ENCODE measurements at regions not wholly inside any gene's neighbourhood (a gene's known extent, or its start where the extent isn't known, plus 50 kb on each side); places are given as distances from the start of the nearest gene placed in this dataset.
"Not testable (repeated sequence)": the region's sequence is repeated elsewhere in the genome, so short reads cannot be mapped to it uniquely, and the experiment has no call there.

DNA sequence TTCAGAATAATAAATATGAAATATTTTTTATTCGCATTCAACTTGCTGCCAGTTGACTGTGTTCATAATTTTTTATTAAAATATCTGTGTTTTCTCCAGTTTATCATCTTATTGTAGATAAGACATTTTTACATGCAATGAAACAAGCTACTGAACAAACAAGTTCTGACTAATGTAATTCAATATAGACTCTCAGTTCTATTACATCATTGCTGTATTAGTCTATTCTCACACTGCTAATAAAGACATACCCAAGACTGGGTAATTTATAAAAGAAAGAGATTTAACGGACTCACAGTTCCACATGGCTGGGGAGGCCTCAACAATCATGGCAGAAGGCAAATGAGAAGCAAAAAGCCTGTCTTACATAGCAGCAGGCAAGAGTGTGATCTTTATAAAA, 1357.7 kb upstream of the CITED2 start:
- Mint-ChIP-seq H3K27ac (no peak overlapping the region), H3K27me3 (no peaks in the 10 kb centered on the region), H3K36me3 (ENCODE audit: low read depth) (no peaks in the 10 kb centered on the region), H3K4me1 (peaks cover 4% of the 10 kb centered on the region), H3K4me3 (no peak overlapping the region)
- H3K9me3 ChIP-seq (ENCODE audit: control insufficient read depth, low read length, poor library complexity, severe bottlenecking), result no peaks in the 10 kb centered on the region
- DNase-seq (no peak), ATAC-seq (no peak)

DNA sequence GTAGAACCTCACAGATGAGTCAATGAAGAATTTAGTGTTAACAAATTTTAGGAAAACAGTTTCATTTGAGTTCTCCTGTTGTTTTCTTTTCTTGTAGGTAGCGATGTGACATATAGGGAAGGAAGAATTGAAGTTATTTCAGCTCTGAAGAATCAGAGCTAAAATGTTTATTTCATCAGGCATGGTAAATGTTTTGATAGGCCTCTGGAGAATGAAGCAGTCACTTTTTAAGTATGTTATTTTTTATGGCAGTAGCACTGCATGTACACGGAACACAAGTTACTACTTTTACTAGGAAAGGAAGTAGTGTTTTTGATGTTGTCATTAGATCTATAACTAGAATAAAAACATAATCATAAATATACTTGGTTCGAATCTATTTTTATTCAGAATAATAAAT, 1357.3 kb upstream of the CITED2 start:
- H3K27ac Mint-ChIP-seq, result no peak overlapping the region
- peaks cover 4% of the 10 kb centered on the region for H3K4me1 Mint-ChIP-seq
- H3K36me3 Mint-ChIP-seq (ENCODE audit: low read depth), result no peaks in the 10 kb centered on the region
- no peak for DNase-seq
- H3K27me3 Mint-ChIP-seq, result no peaks in the 10 kb centered on the region
- ATAC-seq, result no peak
- no peaks in the 10 kb centered on the region for H3K9me3 ChIP-seq (ENCODE audit: control insufficient read depth, low read length, poor library complexity, severe bottlenecking)
- no peak overlapping the region for H3K4me3 Mint-ChIP-seq

DNA sequence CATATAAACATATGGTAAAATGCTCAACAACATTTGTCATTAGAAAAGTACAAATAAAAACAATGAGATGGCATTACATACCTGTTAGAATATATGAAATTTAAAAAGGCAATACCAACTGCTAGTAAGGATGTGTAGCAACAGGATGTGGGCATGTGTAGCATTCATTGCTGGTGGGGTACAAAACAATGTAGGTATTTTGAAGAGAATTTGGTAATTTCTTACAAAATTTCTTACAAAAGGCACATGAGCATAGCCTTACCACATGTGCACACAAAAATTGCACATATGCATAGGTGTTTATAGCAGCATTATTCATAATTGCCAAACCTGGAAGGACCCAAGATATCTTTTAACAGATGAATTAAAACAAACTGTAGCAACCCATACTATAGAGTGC, 1355.1 kb upstream of the CITED2 start:
- ATAC-seq (no peak), DNase-seq (no peak)
- Mint-ChIP-seq H3K27ac (no peak overlapping the region), H3K27me3 (no peaks in the 10 kb centered on the region), H3K36me3 (ENCODE audit: low read depth) (no peaks in the 10 kb centered on the region), H3K4me1 (peaks cover 4% of the 10 kb centered on the region), H3K4me3 (no peak overlapping the region)
- no peaks in the 10 kb centered on the region for H3K9me3 ChIP-seq (ENCODE audit: control insufficient read depth, low read length, poor library complexity, severe bottlenecking)

DNA sequence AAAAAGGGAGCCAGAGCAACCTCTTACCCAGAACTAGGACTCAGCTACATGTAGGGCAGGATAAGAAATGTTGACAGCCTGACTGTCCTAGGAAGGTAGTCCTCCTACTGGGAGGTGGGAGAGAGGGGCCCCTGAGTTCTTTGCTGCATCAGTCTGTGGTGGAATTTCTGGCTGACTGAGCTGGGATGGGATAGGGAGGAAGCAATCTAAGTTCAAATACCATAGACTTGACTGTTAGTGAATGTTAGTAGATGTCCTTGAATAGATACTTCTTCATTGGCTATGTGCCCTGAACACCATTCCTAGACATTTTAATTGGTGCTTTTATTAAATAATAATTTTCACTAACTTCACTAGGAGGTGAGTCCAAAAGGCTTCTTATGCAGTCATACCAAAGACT, 1343.6 kb upstream of the CITED2 start:
- H3K9me3 ChIP-seq (ENCODE audit: control insufficient read depth, low read length, poor library complexity, severe bottlenecking), result no peaks in the 10 kb centered on the region
- no peak for ATAC-seq
- no peak for DNase-seq
- H3K27ac Mint-ChIP-seq, result no peak overlapping the region
- H3K36me3 Mint-ChIP-seq (ENCODE audit: low read depth), result peaks cover 5% of the 10 kb centered on the region
- H3K27me3 Mint-ChIP-seq, result peaks cover 5% of the 10 kb centered on the region
- no peak overlapping the region for H3K4me3 Mint-ChIP-seq
- H3K4me1 Mint-ChIP-seq, result no peaks in the 10 kb centered on the region

DNA sequence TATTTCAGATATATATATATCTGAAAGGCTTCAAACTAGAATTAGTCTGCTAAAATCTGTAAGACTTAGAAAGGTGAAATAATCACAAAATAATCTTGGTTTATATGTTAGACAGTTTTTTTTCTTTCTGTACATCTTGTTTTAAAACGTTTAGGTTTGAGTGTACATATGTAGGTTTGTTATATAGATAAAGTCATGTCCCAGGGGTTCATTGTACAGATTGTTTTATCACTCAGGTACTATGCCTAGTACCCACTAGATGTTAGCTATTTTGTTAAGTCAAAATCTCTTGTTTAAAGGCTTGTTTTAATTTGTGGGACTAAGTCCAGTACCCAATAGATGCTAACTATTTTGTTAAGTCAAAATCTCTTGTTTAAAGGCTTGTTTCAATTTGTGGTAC, 1339.0 kb upstream of the CITED2 start:
- Mint-ChIP-seq H3K27ac (no peak overlapping the region), H3K36me3 (ENCODE audit: low read depth) (peaks cover 3% of the 10 kb centered on the region), H3K4me1 (no peaks in the 10 kb centered on the region), H3K4me3 (no peak overlapping the region), H3K27me3 (peaks cover 4% of the 10 kb centered on the region)
- ATAC-seq, result no peak
- no peak for DNase-seq
- no peaks in the 10 kb centered on the region for H3K9me3 ChIP-seq (ENCODE audit: control insufficient read depth, low read length, poor library complexity, severe bottlenecking)

DNA sequence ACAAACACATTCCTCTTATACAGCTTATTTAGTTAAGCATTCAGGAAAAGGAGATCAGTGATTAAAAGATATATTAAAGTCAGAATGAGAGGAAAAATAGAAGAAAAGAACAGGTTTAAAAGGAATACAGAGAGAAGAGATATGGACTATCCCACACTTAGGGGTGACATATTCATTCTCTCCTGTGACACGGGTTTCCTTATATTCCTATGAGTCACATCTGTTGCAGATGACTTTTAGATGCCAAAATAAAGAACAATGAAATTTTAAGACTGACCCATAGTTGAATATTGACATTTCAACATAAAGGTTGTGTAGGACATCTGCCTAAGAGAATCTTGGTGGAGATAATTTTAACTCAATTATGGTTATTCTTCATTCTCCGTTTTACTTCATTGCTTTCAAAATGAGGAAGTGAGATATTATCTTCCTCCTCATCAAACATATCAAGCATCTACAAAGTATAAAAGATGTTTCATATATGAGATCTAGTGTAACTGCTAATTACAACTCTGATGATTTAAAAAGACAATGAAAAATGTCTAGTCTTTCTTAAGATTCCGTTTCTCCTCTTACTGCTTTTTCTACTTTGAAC, 1336.7 kb upstream of the CITED2 start:
- ATAC-seq, result no peak
- H3K9me3 ChIP-seq (ENCODE audit: control insufficient read depth, low read length, poor library complexity, severe bottlenecking), result no peaks in the 10 kb centered on the region
- Mint-ChIP-seq H3K4me1 (no peaks in the 10 kb centered on the region), H3K4me3 (no peak overlapping the region), H3K36me3 (ENCODE audit: low read depth) (peaks cover 2% of the 10 kb centered on the region), H3K27me3 (peaks cover 4% of the 10 kb centered on the region), H3K27ac (no peak overlapping the region)
- DNase-seq, result no peak

DNA sequence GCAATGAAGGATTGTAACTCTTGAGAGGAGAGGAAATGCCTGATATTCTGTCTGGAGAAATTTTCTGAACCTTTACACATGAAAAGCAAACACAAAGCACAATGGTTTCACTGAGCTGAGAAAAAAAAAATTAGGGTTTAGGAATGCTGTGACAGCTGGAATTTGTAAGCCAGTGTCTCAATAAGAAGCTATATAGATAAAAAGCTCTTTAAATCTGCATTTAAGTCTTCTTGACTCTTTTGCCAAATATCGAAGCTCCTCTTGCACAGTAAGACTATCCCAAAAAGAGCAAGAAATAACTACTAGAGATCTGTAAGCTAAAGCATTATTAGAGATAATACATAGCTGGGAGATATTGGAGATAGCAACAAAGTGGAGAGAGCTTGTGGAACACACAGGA, 1334.0 kb upstream of the CITED2 start:
- no peaks in the 10 kb centered on the region for H3K4me1 Mint-ChIP-seq
- peaks cover 2% of the 10 kb centered on the region for H3K36me3 Mint-ChIP-seq (ENCODE audit: low read depth)
- peaks cover 4% of the 10 kb centered on the region for H3K27me3 Mint-ChIP-seq
- H3K4me3 Mint-ChIP-seq, result no peak overlapping the region
- H3K27ac Mint-ChIP-seq, result no peak overlapping the region
- no peak for DNase-seq
- no peaks in the 10 kb centered on the region for H3K9me3 ChIP-seq (ENCODE audit: control insufficient read depth, low read length, poor library complexity, severe bottlenecking)
- ATAC-seq, result no peak

DNA sequence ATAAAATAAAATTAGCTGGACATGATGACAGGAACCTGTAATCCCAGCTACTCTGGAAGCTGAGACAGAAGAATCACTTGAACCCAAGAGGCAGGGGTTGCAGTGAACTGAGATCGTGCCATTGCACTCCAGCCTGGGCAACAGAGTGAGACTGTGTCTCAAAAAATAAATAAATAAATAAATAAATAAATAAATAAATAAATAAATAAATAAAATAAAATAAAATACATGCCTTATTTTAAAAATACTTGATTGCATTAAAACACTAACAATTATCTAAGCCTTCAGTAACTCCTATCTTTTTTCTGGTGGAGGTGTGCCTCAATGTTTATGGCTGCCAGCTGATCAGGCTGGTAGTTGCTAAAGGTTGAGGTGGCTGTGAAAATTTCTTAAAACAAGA, 1329.6 kb upstream of the CITED2 start:
- H3K9me3 ChIP-seq (ENCODE audit: control insufficient read depth, low read length, poor library complexity, severe bottlenecking); ATAC-seq; H3K36me3 Mint-ChIP-seq (ENCODE audit: low read depth); H3K4me1 Mint-ChIP-seq; H3K27me3 Mint-ChIP-seq; H3K4me3 Mint-ChIP-seq; DNase-seq; H3K27ac Mint-ChIP-seq: not testable (repeated sequence)

DNA sequence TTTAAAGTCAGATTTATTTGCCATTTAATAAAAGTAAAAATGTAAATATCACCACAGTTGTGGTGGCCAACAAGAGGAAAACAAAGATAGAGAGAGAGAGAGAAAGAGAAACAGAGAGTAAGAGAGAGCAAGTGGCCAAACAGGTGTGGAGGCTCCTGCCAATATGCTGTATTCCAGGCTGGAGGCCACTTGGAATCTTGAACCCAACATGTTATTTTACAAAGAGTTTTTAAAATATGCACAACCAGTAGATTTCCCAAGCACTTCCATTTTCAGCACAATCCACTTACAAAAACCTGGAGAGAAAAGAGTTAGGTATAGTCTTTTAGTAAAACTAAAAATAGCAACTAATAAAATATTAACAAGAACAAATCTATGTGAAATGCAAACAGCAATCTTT, 1323.1 kb upstream of the CITED2 start:
- Mint-ChIP-seq H3K27me3 (no peaks in the 10 kb centered on the region), H3K4me3 (no peak overlapping the region), H3K36me3 (ENCODE audit: low read depth) (no peaks in the 10 kb centered on the region), H3K27ac (no peak overlapping the region), H3K4me1 (no peaks in the 10 kb centered on the region)
- ATAC-seq (no peak), DNase-seq (no peak)
- H3K9me3 ChIP-seq (ENCODE audit: control insufficient read depth, low read length, poor library complexity, severe bottlenecking), result no peaks in the 10 kb centered on the region

DNA sequence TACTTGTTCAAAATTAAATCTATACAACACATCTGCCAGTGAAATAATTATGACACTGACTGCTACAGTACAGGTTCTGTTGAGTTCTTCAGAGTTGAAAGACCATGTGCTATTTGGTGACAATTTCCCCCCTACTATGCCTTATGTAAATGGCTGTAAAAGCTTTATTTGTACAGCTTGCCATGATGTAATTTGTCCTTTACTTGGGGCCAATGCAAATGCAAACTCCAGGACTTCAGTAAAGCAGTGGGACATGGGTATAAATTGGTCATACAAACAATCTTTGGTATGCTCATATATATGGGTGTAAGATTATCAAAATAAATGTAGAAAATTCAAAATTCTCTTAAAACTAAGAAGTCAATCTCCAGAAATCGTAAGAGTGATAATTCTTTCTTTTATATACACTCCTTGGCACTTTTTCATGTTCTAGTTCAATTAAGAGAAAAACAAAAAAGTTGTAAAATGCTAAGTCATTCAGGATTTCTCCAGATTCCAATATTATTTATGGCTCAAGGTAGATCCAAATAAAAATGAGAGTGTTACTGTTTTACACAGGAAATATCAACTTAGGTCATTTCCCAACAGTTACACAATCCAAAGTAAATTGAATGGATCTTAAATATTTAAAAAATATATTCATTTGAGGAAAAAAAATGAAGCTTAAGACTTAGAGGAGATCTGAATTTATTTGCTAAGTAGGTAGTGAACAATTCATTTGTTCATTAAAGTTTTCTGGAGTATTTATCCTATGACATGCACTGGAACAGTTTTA, 1310.5 kb upstream of the CITED2 start:
- Mint-ChIP-seq H3K27me3 (no peaks in the 10 kb centered on the region), H3K36me3 (ENCODE audit: low read depth) (no peaks in the 10 kb centered on the region), H3K4me1 (no peaks in the 10 kb centered on the region), H3K4me3 (no peak overlapping the region), H3K27ac (no peak overlapping the region)
- ATAC-seq (no peak), DNase-seq (no peak)
- no peaks in the 10 kb centered on the region for H3K9me3 ChIP-seq (ENCODE audit: control insufficient read depth, low read length, poor library complexity, severe bottlenecking)

DNA sequence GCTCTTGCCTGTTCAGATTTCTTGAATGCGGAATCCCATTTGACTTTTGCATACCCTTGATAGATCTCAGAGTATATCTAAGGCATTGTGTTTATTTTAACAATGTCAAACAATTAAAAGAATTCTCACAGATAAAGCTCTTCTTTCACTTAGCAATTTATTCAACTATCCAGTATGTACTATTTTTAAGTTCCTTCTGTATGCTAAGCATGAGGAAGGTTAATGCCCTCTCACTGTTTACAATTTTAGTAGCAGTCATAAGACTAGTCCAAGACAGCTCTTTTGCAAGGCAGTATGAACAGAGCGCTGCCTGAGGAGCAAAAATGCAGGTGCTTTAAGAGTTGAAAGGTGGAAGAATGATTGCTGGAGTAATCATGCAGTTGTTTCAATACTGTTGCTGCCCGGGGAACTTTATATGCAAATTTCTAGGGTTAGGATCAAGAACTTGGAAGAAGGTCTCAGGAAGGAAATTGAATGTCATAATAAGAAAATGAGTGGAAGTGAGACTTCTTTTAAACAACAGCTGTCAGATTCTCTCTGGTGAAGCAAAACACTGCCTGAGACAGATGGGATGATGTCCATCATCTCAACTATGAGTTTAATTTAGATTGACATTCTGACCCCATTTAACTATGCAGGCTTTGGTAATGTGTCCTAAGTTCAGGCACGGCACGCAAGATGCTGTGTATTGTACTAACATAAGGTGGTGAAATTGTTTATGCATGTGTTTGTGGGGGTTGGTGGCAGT, 1303.5 kb upstream of the CITED2 start:
- no peaks in the 10 kb centered on the region for H3K9me3 ChIP-seq (ENCODE audit: control insufficient read depth, low read length, poor library complexity, severe bottlenecking)
- Mint-ChIP-seq H3K4me1 (no peaks in the 10 kb centered on the region), H3K27ac (no peak overlapping the region), H3K36me3 (ENCODE audit: low read depth) (no peaks in the 10 kb centered on the region), H3K4me3 (no peak overlapping the region), H3K27me3 (peaks cover 7% of the 10 kb centered on the region)
- no peak for ATAC-seq
- DNase-seq, result no peak

DNA sequence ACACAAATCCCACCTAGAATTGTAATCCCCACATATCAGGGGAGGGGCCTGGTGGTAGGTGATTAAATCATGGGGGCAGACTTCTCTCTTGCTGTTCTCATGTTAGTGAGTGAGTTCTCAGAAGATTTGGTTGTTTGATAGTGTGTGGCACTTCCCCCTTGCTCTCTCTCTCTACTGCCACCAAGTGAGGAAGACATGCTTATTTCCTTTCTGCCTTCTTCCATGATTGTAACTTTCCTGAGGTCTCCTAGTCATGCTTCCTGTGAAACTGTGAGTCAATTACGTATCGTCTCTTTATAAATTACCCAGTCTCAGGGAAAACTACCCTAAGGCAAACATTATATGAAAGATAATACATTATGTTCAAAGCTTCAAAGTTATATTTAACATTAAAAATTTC, 1297.5 kb upstream of the CITED2 start:
- peaks cover 3% of the 10 kb centered on the region for H3K36me3 Mint-ChIP-seq (ENCODE audit: low read depth)

DNA sequence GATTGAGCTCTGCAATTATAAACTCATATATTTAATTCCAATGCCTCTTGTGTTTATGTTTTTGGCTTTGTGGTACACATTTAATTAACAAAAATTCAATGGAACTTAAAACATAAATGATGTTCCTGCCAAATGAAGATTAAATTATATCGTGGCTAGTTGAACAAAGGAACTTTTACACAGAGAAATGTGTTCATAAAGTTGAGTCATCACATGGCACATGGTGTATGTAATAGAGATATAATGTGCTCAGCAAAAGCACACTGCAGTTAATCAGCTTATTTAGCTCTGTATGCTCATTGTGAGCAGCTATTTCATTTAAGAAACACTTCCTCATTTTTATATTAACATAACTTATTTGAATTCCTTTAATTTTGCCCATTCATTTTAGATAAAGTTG, 1295.6 kb upstream of the CITED2 start:
- no peaks in the 10 kb centered on the region for H3K9me3 ChIP-seq (ENCODE audit: control insufficient read depth, low read length, poor library complexity, severe bottlenecking)
- ATAC-seq (no peak), DNase-seq (no peak)
- Mint-ChIP-seq H3K4me3 (no peak overlapping the region), H3K4me1 (peaks cover 4% of the 10 kb centered on the region), H3K27ac (no peak overlapping the region), H3K27me3 (peaks cover 13% of the 10 kb centered on the region), H3K36me3 (ENCODE audit: low read depth) (peaks cover 3% of the 10 kb centered on the region)

More for the DNA sequence above, 1297.5 kb upstream of the CITED2 start:
- H3K4me3 Mint-ChIP-seq, result no peak overlapping the region
- H3K9me3 ChIP-seq (ENCODE audit: control insufficient read depth, low read length, poor library complexity, severe bottlenecking), result no peaks in the 10 kb centered on the region
- ATAC-seq (peak; percentile 23), DNase-seq (no peak)
- H3K27me3 Mint-ChIP-seq, result peaks cover 7% of the 10 kb centered on the region
- H3K27ac Mint-ChIP-seq, result no peak overlapping the region
- H3K4me1 Mint-ChIP-seq, result peaks cover 4% of the 10 kb centered on the region

All from T-helper 17 cell (primary cell).